SK-N-SH treated with all-trans-retinoic acid at 6 μM for 48 hours (cell line): ENCODE measurements at regions not wholly inside any gene's neighbourhood (a gene's known extent, or its start where the extent isn't known, plus 50 kb on each side); places are given as distances from the start of the nearest gene placed in this dataset.

Source experiments
- ARNTL ChIP-seq: fragments of 450-650 bp; formaldehyde crosslinking; IDR thresholded peaks from 2 replicates; pipeline ENCODE4 v1.5.0; 2020; ENCODE audit warnings: low read depth, mild to moderate bottlenecking, moderate library complexity, borderline replicate concordance
- OSR1 ChIP-seq: fragments of 250-450 bp; sonication (Bioruptor Pico); IDR thresholded peaks from 2 replicates; pipeline ENCODE4 v1.8.0; 2022; ENCODE audit warnings: moderate library complexity, mild to moderate bottlenecking, inconsistent platforms
- RARB ChIP-seq: fragments of 250-450 bp; sonication (Bioruptor Pico); IDR thresholded peaks from 2 replicates; pipeline ENCODE4 v1.8.0; 2021; ENCODE audit warnings: mild to moderate bottlenecking, moderate library complexity
- SNAI2 ChIP-seq: fragments of 250-450 bp; sonication (Bioruptor Pico); IDR thresholded peaks from 2 replicates; pipeline ENCODE4 v1.5.0; 2020; ENCODE audit warnings: mild to moderate bottlenecking, moderate library complexity
- ZFP30 ChIP-seq: fragments of 450-650 bp; formaldehyde crosslinking; IDR thresholded peaks from 2 replicates; pipeline ENCODE4 v1.5.0; 2022; ENCODE audit warnings: mild to moderate bottlenecking, moderate library complexity
- TF ChIP-seq, protein P1 (sequence below): fragments of 250-450 bp; sonication (Bioruptor Pico); IDR thresholded peaks from 2 replicates; pipeline ENCODE4 v1.8.0; 2020; ENCODE audit warnings: mild to moderate bottlenecking, moderate library complexity, borderline replicate concordance
- TF ChIP-seq, protein P2 (sequence below): fragments of 250-450 bp; sonication (Bioruptor Pico); IDR thresholded peaks from 2 replicates; pipeline ENCODE4 v1.8.0; 2021; ENCODE audit warnings: low read depth, mild to moderate bottlenecking, moderate library complexity, borderline replicate concordance
- TF ChIP-seq, protein P3 (sequence below): fragments of 250-450 bp; sonication (Bioruptor Pico); IDR thresholded peaks from 2 replicates; pipeline ENCODE4 v1.5.1; 2021; ENCODE audit warnings: mild to moderate bottlenecking, moderate library complexity

DNA sequence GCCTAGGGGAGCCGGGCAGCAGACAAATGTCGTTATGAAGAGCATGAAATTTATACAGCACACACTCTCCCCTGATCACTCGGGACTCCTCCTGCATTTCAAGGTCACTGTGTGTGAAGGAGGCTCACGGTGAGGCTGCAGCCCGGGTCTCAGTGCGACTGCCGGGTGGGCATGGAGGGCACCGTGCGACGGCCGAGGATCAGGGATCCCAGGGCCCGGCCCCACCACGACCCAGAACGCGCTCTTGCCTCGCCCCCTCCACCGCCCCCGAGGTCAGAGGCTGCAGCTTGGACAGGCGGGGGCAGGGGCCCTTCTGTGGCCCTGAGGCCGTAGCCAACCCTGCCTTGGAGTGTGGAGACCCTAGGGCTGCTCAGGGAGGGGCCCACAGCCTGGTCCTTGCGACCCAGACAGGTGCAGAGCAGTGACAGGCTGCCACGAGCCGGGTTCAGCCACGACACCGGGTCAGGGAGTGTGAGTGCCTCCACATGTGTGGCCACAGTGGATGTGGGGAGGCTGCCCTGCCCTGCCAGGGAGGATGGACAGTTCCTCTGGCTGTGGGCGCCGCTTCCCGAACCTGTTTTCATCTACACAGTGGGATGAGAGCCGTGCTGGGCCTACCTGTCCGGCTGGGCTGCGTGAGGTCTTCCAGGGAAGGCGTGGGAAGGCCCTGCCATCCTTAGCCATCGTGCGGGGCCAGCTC lies 89.3 kb upstream of the NKX1-1 start:
- TF ChIP-seq ZFP30 (CRISPR knock-in tag) (no peak), ARNTL (CRISPR knock-in tag) (no peak), OSR1 (no peak), SNAI2 (CRISPR knock-in tag) (no peak), RARB (no peak)
- TF ChIP-seq, protein P1, sequence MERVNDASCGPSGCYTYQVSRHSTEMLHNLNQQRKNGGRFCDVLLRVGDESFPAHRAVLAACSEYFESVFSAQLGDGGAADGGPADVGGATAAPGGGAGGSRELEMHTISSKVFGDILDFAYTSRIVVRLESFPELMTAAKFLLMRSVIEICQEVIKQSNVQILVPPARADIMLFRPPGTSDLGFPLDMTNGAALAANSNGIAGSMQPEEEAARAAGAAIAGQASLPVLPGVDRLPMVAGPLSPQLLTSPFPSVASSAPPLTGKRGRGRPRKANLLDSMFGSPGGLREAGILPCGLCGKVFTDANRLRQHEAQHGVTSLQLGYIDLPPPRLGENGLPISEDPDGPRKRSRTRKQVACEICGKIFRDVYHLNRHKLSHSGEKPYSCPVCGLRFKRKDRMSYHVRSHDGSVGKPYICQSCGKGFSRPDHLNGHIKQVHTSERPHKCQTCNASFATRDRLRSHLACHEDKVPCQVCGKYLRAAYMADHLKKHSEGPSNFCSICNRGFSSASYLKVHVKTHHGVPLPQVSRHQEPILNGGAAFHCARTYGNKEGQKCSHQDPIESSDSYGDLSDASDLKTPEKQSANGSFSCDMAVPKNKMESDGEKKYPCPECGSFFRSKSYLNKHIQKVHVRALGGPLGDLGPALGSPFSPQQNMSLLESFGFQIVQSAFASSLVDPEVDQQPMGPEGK (CRISPR knock-in tag) = no peak
- TF ChIP-seq, protein P2, sequence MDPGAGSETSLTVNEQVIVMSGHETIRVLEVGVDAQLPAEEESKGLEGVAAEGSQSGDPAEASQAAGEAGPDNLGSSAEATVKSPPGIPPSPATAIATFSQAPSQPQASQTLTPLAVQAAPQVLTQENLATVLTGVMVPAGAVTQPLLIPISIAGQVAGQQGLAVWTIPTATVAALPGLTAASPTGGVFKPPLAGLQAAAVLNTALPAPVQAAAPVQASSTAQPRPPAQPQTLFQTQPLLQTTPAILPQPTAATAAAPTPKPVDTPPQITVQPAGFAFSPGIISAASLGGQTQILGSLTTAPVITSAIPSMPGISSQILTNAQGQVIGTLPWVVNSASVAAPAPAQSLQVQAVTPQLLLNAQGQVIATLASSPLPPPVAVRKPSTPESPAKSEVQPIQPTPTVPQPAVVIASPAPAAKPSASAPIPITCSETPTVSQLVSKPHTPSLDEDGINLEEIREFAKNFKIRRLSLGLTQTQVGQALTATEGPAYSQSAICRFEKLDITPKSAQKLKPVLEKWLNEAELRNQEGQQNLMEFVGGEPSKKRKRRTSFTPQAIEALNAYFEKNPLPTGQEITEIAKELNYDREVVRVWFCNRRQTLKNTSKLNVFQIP = no peak
- TF ChIP-seq, protein P3, sequence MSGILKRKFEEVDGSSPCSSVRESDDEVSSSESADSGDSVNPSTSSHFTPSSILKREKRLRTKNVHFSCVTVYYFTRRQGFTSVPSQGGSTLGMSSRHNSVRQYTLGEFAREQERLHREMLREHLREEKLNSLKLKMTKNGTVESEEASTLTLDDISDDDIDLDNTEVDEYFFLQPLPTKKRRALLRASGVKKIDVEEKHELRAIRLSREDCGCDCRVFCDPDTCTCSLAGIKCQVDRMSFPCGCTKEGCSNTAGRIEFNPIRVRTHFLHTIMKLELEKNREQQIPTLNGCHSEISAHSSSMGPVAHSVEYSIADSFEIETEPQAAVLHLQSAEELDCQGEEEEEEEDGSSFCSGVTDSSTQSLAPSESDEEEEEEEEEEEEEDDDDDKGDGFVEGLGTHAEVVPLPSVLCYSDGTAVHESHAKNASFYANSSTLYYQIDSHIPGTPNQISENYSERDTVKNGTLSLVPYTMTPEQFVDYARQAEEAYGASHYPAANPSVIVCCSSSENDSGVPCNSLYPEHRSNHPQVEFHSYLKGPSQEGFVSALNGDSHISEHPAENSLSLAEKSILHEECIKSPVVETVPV = no peak
